HG03469 (cell line): ENCODE measurements at regions not wholly inside any gene's neighbourhood (a gene's known extent, or its start where the extent isn't known, plus 50 kb on each side); places are given as distances from the start of the nearest gene placed in this dataset.
"Not testable (repeated sequence)": the region's sequence is repeated elsewhere in the genome, so short reads cannot be mapped to it uniquely, and the experiment has no call there.

Experiments
- ATAC-seq: cut with Tn5 transposase; IDR thresholded peaks from one replicate; pipeline ENCODE4 v1.9.1; 2021; ENCODE audit warnings: mild to moderate bottlenecking, moderate library complexity, moderate number of reproducible peaks; ENCODE audit not compliant: unreplicated experiment

GRCh38 chr5:39779831-39780230 lies 355.1 kb upstream of the DAB2 start:
- ATAC-seq, result no peak

- no peak for ATAC-seq
Measured at GRCh38 chr5:39775797-39776365, 351.1 kb upstream of the DAB2 start.

GRCh38 chr5:39775086-39775796 lies 350.5 kb upstream of the DAB2 start:
- no peak for ATAC-seq

- ATAC-seq, result no peak
Measured at GRCh38 chr5:39774605-39775004, 349.8 kb upstream of the DAB2 start.

- ATAC-seq, result no peak
Measured at GRCh38 chr5:39772307-39772706, 347.5 kb upstream of the DAB2 start.

GRCh38 chr5:39767916-39768315 lies 343.1 kb upstream of the DAB2 start:
- ATAC-seq, result no peak

GRCh38 chr5:39765366-39765765 lies 340.6 kb upstream of the DAB2 start:
- ATAC-seq, result no peak

GRCh38 chr5:39762761-39763160 lies 338.0 kb upstream of the DAB2 start:
- no peak for ATAC-seq

GRCh38 chr5:39761199-39761950 lies 336.6 kb upstream of the DAB2 start:
- ATAC-seq, result no peak

- ATAC-seq, result no peak
Measured at GRCh38 chr5:39760385-39761198, 335.8 kb upstream of the DAB2 start.

GRCh38 chr5:39759701-39760100 lies 334.9 kb upstream of the DAB2 start:
- ATAC-seq, result no peak

- no peak for ATAC-seq
Measured at GRCh38 chr5:39758426-39758825, 333.6 kb upstream of the DAB2 start.

GRCh38 chr5:39757131-39757530 lies 332.4 kb upstream of the DAB2 start:
- ATAC-seq, result no peak

GRCh38 chr5:39755986-39756385 lies 331.2 kb upstream of the DAB2 start:
- no peak for ATAC-seq

- no peak for ATAC-seq
Measured at GRCh38 chr5:39755452-39755851, 330.7 kb upstream of the DAB2 start.

GRCh38 chr5:39753747-39754146 lies 329.0 kb upstream of the DAB2 start:
- not testable (repeated sequence) for ATAC-seq

GRCh38 chr5:39750661-39751060 lies 325.9 kb upstream of the DAB2 start:
- no peak for ATAC-seq

- ATAC-seq, result no peak
Measured at GRCh38 chr5:39742916-39743315, 318.1 kb upstream of the DAB2 start.

- ATAC-seq, result no peak
Measured at GRCh38 chr5:39740404-39740803, 315.6 kb upstream of the DAB2 start.

GRCh38 chr5:39732166-39732565 lies 307.4 kb upstream of the DAB2 start:
- no peak for ATAC-seq

- ATAC-seq, result no peak
Measured at GRCh38 chr5:39730699-39731098, 305.9 kb upstream of the DAB2 start.
